ENCODE measurements at regions not wholly inside any gene's neighbourhood (a gene's known extent, or its start where the extent isn't known, plus 50 kb on each side); places are given as distances from the start of the nearest gene placed in this dataset.

DNA sequence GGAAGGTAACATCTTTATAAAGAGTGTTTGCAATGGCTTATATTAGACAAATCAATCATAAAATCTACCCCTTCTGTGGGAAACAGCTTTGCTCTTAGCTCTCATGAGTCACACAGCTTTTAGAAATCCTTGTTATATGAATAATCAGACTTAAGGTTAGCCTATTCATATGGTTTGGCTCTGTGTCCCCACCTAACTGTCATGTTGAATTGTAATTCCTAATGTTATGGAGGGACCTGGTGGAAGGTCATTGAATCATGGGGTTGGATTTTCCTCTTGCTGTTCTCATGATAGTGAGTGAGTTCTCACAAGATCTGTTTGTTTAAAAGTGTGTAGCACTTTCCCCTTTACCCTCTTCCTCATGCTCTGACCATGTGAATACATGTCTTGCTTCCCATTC lies 704.2 kb upstream of the KLHL1 start:
- intact Hi-C loops (cut with micrococcal nuclease) = no loop called here
- no peak for TF ChIP-seq EZH2phosphoT487 (IDR thresholded peaks at IDR 0.05; ENCODE audit: borderline replicate concordance, low read length)
- TF ChIP-seq EZH2 (IDR thresholded peaks at IDR 0.05; ENCODE audit: low read length, unreplicated experiment) = no peak
- no peak for TF ChIP-seq CTCF (conservative IDR thresholded peaks at IDR 0.05; ENCODE audit: low read depth, low read length)
- ChIA-PET POLR2A (ENCODE audit: unreplicated experiment) (no interaction called here), CTCF (no interaction called here)
- H3K36me3 ChIP-seq (ENCODE audit: low read depth, low read length) = no peaks in the 10 kb centered on the region
- BruUV-seq (replicated peaks) = no TSS peak
- peaks cover 14% of the 10 kb centered on the region for H3K4me1 ChIP-seq (ENCODE audit: insufficient read depth, low read length)
- H3K27ac ChIP-seq (ENCODE audit: low read length) = peak overlapping the region; percentile 94
- H3K27me3 ChIP-seq (ENCODE audit: low read length) = no peaks in the 10 kb centered on the region
- no peaks in the 10 kb centered on the region for H3F3A ChIP-seq (ENCODE audit: low read length, unreplicated experiment)
- no peaks in the 10 kb centered on the region for H3K79me2 ChIP-seq (ENCODE audit: low read length)
- H3K4me2 ChIP-seq (ENCODE audit: low read length) = 0 out of 2 replicates have a peak overlapping the region, but pooled peaks have one; percentile 22
- peak overlapping the region; percentile 76 for H3K9ac ChIP-seq (ENCODE audit: low read length)
- H3K9me3 ChIP-seq (ENCODE audit: low read length) = no peaks in the 10 kb centered on the region
- no peaks in the 10 kb centered on the region for H3K9me2 ChIP-seq (replicated peaks; ENCODE audit: low read length)
- DNase-seq (peak; percentile 66), ATAC-seq (peak; percentile 81)
- no peaks in the 10 kb centered on the region for H4K20me1 ChIP-seq (ENCODE audit: low read length)
- no peak overlapping the region for H3K4me3 ChIP-seq (ENCODE audit: low read length)
- H2AFZ ChIP-seq (ENCODE audit: low read length) = no peak overlapping the region

DNA sequence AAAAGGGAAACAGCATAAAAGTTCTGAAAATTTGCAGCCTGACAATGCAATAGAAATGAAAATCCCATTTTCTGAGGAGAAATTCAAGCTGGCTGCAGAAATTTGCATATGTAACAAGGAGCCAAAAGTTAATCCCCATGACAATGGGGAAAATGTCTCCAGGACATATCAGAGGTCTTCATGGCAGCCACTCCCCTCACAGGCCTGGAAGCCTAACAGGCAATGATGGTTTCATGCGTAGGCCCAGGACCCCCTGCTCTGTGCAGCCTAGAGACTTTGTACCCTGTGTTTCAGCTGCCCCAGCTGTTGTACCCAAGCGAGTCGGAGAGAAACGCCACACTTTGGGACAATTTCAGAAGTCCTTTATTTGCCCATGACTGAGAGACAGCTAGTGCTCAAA lies 701.3 kb upstream of the KLHL1 start:
- no TSS peak for BruUV-seq (replicated peaks)
- POLR2A ChIA-PET (ENCODE audit: unreplicated experiment) = no interaction called here
- Histone ChIP-seq H4K20me1 (ENCODE audit: low read length) (no peaks in the 10 kb centered on the region), H3K27me3 (ENCODE audit: low read length) (no peaks in the 10 kb centered on the region), H3K36me3 (ENCODE audit: low read depth, low read length) (no peaks in the 10 kb centered on the region), H3F3A (ENCODE audit: low read length, unreplicated experiment) (no peaks in the 10 kb centered on the region), H3K9me3 (ENCODE audit: low read length) (no peaks in the 10 kb centered on the region), H3K9ac (ENCODE audit: low read length) (no peak overlapping the region), H3K27ac (ENCODE audit: low read length) (no peak overlapping the region), H3K9me2 (replicated peaks; ENCODE audit: low read length) (no peaks in the 10 kb centered on the region), H3K4me1 (ENCODE audit: insufficient read depth, low read length) (peaks cover 6% of the 10 kb centered on the region), H3K4me3 (ENCODE audit: low read length) (no peak overlapping the region), H3K79me2 (ENCODE audit: low read length) (no peaks in the 10 kb centered on the region), H2AFZ (ENCODE audit: low read length) (no peak overlapping the region), H3K4me2 (ENCODE audit: low read length) (no peak overlapping the region)
- TF ChIP-seq CTCF (conservative IDR thresholded peaks at IDR 0.05; ENCODE audit: low read depth, low read length) (no peak), EZH2 (IDR thresholded peaks at IDR 0.05; ENCODE audit: low read length, unreplicated experiment) (no peak), EZH2phosphoT487 (IDR thresholded peaks at IDR 0.05; ENCODE audit: borderline replicate concordance, low read length) (no peak)
- DNase-seq (no peak), ATAC-seq (no peak)
- intact Hi-C loops (cut with micrococcal nuclease) = no loop called here
- CTCF ChIA-PET = no interaction called here

DNA sequence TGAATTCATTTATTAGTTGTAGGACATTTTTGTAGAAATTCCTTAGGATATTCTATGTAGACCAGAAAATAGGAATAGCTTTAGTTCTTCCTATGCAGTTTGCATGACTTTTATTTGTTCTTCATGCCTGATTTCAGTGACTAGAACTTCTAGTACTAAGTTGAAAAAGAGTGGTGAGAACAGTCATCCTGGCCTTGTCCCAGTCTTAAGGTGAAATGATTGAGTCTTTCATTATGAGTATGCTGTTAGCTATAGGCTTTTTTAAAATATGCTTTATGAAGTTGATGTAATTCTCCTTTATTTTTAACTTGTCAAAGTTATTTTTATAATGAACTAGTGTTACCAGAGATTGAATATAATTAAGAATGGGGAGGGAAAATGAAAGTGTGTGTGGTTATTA lies 690.1 kb upstream of the KLHL1 start:
- POLR2A ChIA-PET (ENCODE audit: unreplicated experiment) = no interaction called here
- Histone ChIP-seq H3K27me3 (ENCODE audit: low read length) (no peaks in the 10 kb centered on the region), H3K36me3 (ENCODE audit: low read depth, low read length) (no peaks in the 10 kb centered on the region), H2AFZ (ENCODE audit: low read length) (no peak overlapping the region), H3K9me2 (replicated peaks; ENCODE audit: low read length) (no peaks in the 10 kb centered on the region), H3K9ac (ENCODE audit: low read length) (no peak overlapping the region), H3K79me2 (ENCODE audit: low read length) (no peaks in the 10 kb centered on the region), H3K4me3 (ENCODE audit: low read length) (no peak overlapping the region), H4K20me1 (ENCODE audit: low read length) (no peaks in the 10 kb centered on the region), H3K4me1 (ENCODE audit: insufficient read depth, low read length) (no peaks in the 10 kb centered on the region), H3K27ac (ENCODE audit: low read length) (no peak overlapping the region), H3K9me3 (ENCODE audit: low read length) (no peaks in the 10 kb centered on the region), H3K4me2 (ENCODE audit: low read length) (no peak overlapping the region), H3F3A (ENCODE audit: low read length, unreplicated experiment) (no peaks in the 10 kb centered on the region)
- no TSS peak for BruUV-seq (replicated peaks)
- no peak for TF ChIP-seq EZH2phosphoT487 (IDR thresholded peaks at IDR 0.05; ENCODE audit: borderline replicate concordance, low read length)
- TF ChIP-seq EZH2 (IDR thresholded peaks at IDR 0.05; ENCODE audit: low read length, unreplicated experiment) = no peak
- no peak for TF ChIP-seq CTCF (conservative IDR thresholded peaks at IDR 0.05; ENCODE audit: low read depth, low read length)
- DNase-seq = no peak
- CTCF ChIA-PET = no interaction called here
- ATAC-seq = no peak
- intact Hi-C loops (cut with micrococcal nuclease) = no loop called here
